ENCODE measurements at regions not wholly inside any gene's neighbourhood (a gene's known extent, or its start where the extent isn't known, plus 50 kb on each side); places are given as distances from the start of the nearest gene placed in this dataset.

GRCh38 chr1:195569934-195570333 lies 1038.3 kb downstream of the KCNT2 start:
- Histone ChIP-seq H3K36me3 (replicated peaks; ENCODE audit: insufficient read depth, low read depth) (no peaks in the 10 kb centered on the region), H3K9me3 (ENCODE audit: low read depth) (no peaks in the 10 kb centered on the region), H3K4me3 (no peak overlapping the region), H3K27ac (no peak overlapping the region), H3K27me3 (no peaks in the 10 kb centered on the region), H4K20me1 (ENCODE audit: insufficient read depth, poor library complexity, severe bottlenecking) (no peaks in the 10 kb centered on the region), H3K79me2 (no peaks in the 10 kb centered on the region), H3K4me2 (no peak overlapping the region), H2AFZ (no peak overlapping the region), H3K9me2 (replicated peaks; ENCODE audit: insufficient read depth) (no peaks in the 10 kb centered on the region), H3K4me1 (ENCODE audit: insufficient read depth) (no peaks in the 10 kb centered on the region)
- DNase-seq (ENCODE audit: low spot score): no peak
- no peak for TF ChIP-seq EZH2 (IDR thresholded peaks at IDR 0.05; ENCODE audit: borderline replicate concordance)
- TF ChIP-seq CTCF (IDR thresholded peaks at IDR 0.05; ENCODE audit: poor library complexity): no peak
- no peak for TF ChIP-seq EZH2phosphoT487 (IDR thresholded peaks at IDR 0.05; ENCODE audit: low read depth, severe bottlenecking, unreplicated experiment)
- 87% methylated on average over 3 of the region's 3 CpGs for WGBS (ENCODE audit: low lambda C conversion rate, missing lambda C conversion rate)

DNA sequence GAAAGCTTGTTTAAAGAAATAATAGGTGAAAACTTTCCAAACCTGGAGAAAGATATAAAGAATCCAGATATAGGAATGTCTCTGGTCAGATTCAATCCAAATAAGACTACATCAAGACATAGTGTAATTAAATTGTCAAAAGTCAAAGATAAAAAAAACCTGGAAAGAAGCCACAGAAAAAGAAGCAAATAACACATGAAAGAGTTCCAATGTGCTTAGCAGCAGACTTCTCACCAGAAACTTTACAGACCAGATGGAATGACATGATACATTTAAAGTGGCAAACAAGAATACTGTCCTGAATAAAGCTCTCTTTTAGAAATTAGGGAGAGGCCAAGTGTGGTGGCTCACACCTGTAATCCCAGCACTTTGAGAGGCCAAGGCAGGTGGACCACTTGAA lies 1039.9 kb downstream of the KCNT2 start:
- no peaks in the 10 kb centered on the region for H3K9me3 ChIP-seq (ENCODE audit: low read depth)
- H3K4me2 ChIP-seq: no peak overlapping the region
- TF ChIP-seq CTCF (IDR thresholded peaks at IDR 0.05; ENCODE audit: poor library complexity): no peak
- TF ChIP-seq EZH2 (IDR thresholded peaks at IDR 0.05; ENCODE audit: borderline replicate concordance): no peak
- no peak for TF ChIP-seq EZH2phosphoT487 (IDR thresholded peaks at IDR 0.05; ENCODE audit: low read depth, severe bottlenecking, unreplicated experiment)
- H3K79me2 ChIP-seq: no peaks in the 10 kb centered on the region
- no peaks in the 10 kb centered on the region for H3K4me1 ChIP-seq (ENCODE audit: insufficient read depth)
- H3K9me2 ChIP-seq (replicated peaks; ENCODE audit: insufficient read depth): no peaks in the 10 kb centered on the region
- no peaks in the 10 kb centered on the region for H4K20me1 ChIP-seq (ENCODE audit: insufficient read depth, poor library complexity, severe bottlenecking)
- no peak overlapping the region for H3K27ac ChIP-seq
- no peak overlapping the region for H3K4me3 ChIP-seq
- no peak for DNase-seq (ENCODE audit: low spot score)
- no peaks in the 10 kb centered on the region for H3K27me3 ChIP-seq
- no peak overlapping the region for H2AFZ ChIP-seq
- H3K36me3 ChIP-seq (replicated peaks; ENCODE audit: insufficient read depth, low read depth): no peaks in the 10 kb centered on the region

- Histone ChIP-seq H3K4me2 (no peak overlapping the region), H3K4me3 (no peak overlapping the region), H3K36me3 (replicated peaks; ENCODE audit: insufficient read depth, low read depth) (no peaks in the 10 kb centered on the region), H3K27ac (no peak overlapping the region), H3K9me2 (replicated peaks; ENCODE audit: insufficient read depth) (no peaks in the 10 kb centered on the region), H4K20me1 (ENCODE audit: insufficient read depth, poor library complexity, severe bottlenecking) (no peaks in the 10 kb centered on the region), H3K9me3 (ENCODE audit: low read depth) (no peaks in the 10 kb centered on the region), H3K79me2 (no peaks in the 10 kb centered on the region), H2AFZ (no peak overlapping the region), H3K4me1 (ENCODE audit: insufficient read depth) (no peaks in the 10 kb centered on the region), H3K27me3 (no peaks in the 10 kb centered on the region)
- DNase-seq (ENCODE audit: low spot score): no peak
- TF ChIP-seq CTCF (IDR thresholded peaks at IDR 0.05; ENCODE audit: poor library complexity): no peak
- TF ChIP-seq EZH2 (IDR thresholded peaks at IDR 0.05; ENCODE audit: borderline replicate concordance): no peak
- TF ChIP-seq EZH2phosphoT487 (IDR thresholded peaks at IDR 0.05; ENCODE audit: low read depth, severe bottlenecking, unreplicated experiment): no peak
- WGBS (ENCODE audit: low lambda C conversion rate, missing lambda C conversion rate): 98% methylated on average over 2 of the region's 2 CpGs
Measured at GRCh38 chr1:195562074-195562473, 1046.2 kb downstream of the KCNT2 start.
